ENCODE measurements at regions not wholly inside any gene's neighbourhood (a gene's known extent, or its start where the extent isn't known, plus 50 kb on each side); places are given as distances from the start of the nearest gene placed in this dataset.

- 77 to 85% methylated on average over 4 of the region's 4 CpGs for WGBS, 2 donors
- Histone ChIP-seq H3K9me3 (no peaks in the 10 kb centered on the region), H3K4me3 (no peak overlapping the region), H3K4me1 (no peaks in the 10 kb centered on the region), H3K27me3 (no peaks in the 10 kb centered on the region), H3K36me3 (replicated peaks in 1 of 2; ENCODE audit: insufficient read depth in 1 of 2, low read depth in 2 of 2) (no peaks in the 10 kb centered on the region), H3K27ac (no peak overlapping the region)
- TF ChIP-seq, protein P1, sequence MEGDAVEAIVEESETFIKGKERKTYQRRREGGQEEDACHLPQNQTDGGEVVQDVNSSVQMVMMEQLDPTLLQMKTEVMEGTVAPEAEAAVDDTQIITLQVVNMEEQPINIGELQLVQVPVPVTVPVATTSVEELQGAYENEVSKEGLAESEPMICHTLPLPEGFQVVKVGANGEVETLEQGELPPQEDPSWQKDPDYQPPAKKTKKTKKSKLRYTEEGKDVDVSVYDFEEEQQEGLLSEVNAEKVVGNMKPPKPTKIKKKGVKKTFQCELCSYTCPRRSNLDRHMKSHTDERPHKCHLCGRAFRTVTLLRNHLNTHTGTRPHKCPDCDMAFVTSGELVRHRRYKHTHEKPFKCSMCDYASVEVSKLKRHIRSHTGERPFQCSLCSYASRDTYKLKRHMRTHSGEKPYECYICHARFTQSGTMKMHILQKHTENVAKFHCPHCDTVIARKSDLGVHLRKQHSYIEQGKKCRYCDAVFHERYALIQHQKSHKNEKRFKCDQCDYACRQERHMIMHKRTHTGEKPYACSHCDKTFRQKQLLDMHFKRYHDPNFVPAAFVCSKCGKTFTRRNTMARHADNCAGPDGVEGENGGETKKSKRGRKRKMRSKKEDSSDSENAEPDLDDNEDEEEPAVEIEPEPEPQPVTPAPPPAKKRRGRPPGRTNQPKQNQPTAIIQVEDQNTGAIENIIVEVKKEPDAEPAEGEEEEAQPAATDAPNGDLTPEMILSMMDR (IDR thresholded peaks at IDR 0.05) = no peak
- no peak for TF ChIP-seq POLR2A (IDR thresholded peaks at IDR 0.05)
- intact Hi-C loops (cut with DNase I) = no loop called here
- ATAC-seq (no peak), DNase-seq (no peak)
Measured at GRCh38 chr3:31103623-31104180, 209.2 kb upstream of the GADL1 start.

GRCh38 chr3:31105011-31105410 is 210.6 kb upstream of the GADL1 start:
- TF ChIP-seq, protein P1 (IDR thresholded peaks at IDR 0.05) = no peak
- TF ChIP-seq POLR2A (IDR thresholded peaks at IDR 0.05) = no peak
- H3K27ac ChIP-seq = no peak overlapping the region
- 48 to 50% methylated on average over 1 of the region's 1 CpG for WGBS, 2 donors

GRCh38 chr3:31105438-31106077 is 211.1 kb upstream of the GADL1 start:
- DNase-seq (peak in 1 of 4 donors; percentile 13), ATAC-seq (no peak)
- Histone ChIP-seq H3K4me3 (no peak overlapping the region), H3K36me3 (replicated peaks in 1 of 2; ENCODE audit: insufficient read depth in 1 of 2, low read depth in 2 of 2) (no peaks in the 10 kb centered on the region), H3K4me1 (no peaks in the 10 kb centered on the region), H3K27ac (no peak overlapping the region), H3K27me3 (no peaks in the 10 kb centered on the region), H3K9me3 (no peaks in the 10 kb centered on the region)
- 67 to 76% methylated on average over 2 of the region's 2 CpGs for WGBS, 2 donors
- intact Hi-C loops (cut with DNase I) = no loop called here
- TF ChIP-seq POLR2A (IDR thresholded peaks at IDR 0.05) = no peak
- TF ChIP-seq, protein P1 (IDR thresholded peaks at IDR 0.05) = no peak

More at GRCh38 chr3:31105011-31105410, 210.6 kb upstream of the GADL1 start:
- H3K27me3 ChIP-seq = no peaks in the 10 kb centered on the region
- H3K4me3 ChIP-seq = no peak overlapping the region
- no peaks in the 10 kb centered on the region for H3K4me1 ChIP-seq
- H3K36me3 ChIP-seq (replicated peaks in 1 of 2; ENCODE audit: insufficient read depth in 1 of 2, low read depth in 2 of 2) = no peaks in the 10 kb centered on the region
- DNase-seq (no peak), ATAC-seq (no peak)
- no peaks in the 10 kb centered on the region for H3K9me3 ChIP-seq
- intact Hi-C loops (cut with DNase I) = no loop called here

DNA sequence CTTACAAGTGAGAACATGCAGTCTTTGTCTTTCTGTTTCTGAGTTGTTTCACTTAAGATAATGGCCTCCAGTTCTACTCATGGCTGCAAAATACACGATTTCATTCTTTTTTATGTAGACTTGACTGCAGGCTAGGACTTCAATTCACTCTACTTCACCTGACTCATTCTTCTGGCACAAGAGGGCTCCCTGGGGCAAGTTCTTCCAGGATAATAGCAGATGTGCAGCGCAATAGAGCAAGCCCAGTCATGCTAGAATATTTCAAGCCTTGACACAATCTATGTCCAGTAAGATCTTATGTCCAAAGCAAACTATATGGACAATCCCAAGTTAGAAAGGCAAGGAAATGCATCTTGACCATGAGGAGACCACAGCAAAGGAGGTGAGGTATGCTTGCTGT is 211.7 kb upstream of the GADL1 start:
- WGBS, 2 donors = 78 to 79% methylated on average over 2 of the region's 2 CpGs
- ATAC-seq = no peak
- H3K4me3 ChIP-seq = no peak overlapping the region
- no peaks in the 10 kb centered on the region for H3K36me3 ChIP-seq (replicated peaks in 1 of 2; ENCODE audit: insufficient read depth in 1 of 2, low read depth in 2 of 2)
- H3K27ac ChIP-seq = no peak overlapping the region
- no peaks in the 10 kb centered on the region for H3K9me3 ChIP-seq
- TF ChIP-seq, protein P1 (IDR thresholded peaks at IDR 0.05) = no peak
- TF ChIP-seq POLR2A (IDR thresholded peaks at IDR 0.05) = no peak
- no peaks in the 10 kb centered on the region for H3K4me1 ChIP-seq
- no peak for DNase-seq
- intact Hi-C loops (cut with DNase I) = no loop called here
- no peaks in the 10 kb centered on the region for H3K27me3 ChIP-seq

GRCh38 chr3:31106912-31107311 is 212.5 kb upstream of the GADL1 start:
- Histone ChIP-seq H3K4me3 (no peak overlapping the region), H3K36me3 (replicated peaks in 1 of 2; ENCODE audit: insufficient read depth in 1 of 2, low read depth in 2 of 2) (no peaks in the 10 kb centered on the region), H3K9me3 (no peaks in the 10 kb centered on the region), H3K27ac (no peak overlapping the region), H3K4me1 (no peaks in the 10 kb centered on the region), H3K27me3 (no peaks in the 10 kb centered on the region)
- intact Hi-C loops (cut with DNase I) = no loop called here
- ATAC-seq = no peak
- WGBS, 2 donors = 87 to 95% methylated on average over 2 of the region's 2 CpGs
- no peak for DNase-seq
- TF ChIP-seq, protein P1 (IDR thresholded peaks at IDR 0.05) = no peak
- TF ChIP-seq POLR2A (IDR thresholded peaks at IDR 0.05) = no peak

All from body of pancreas (tissue), 4 donors.